PC-3 (cell line): ENCODE measurements at regions not wholly inside any gene's neighbourhood (a gene's known extent, or its start where the extent isn't known, plus 50 kb on each side); places are given as distances from the start of the nearest gene placed in this dataset.

ENCODE experiments used
- CTCF ChIP-seq: fragments of 300-600 bp; sonication (generic); conservative IDR thresholded peaks from 2 replicates; pipeline ENCODE4 v1.5.1; 2017; ENCODE audit warnings: antibody characterized with exemption, low read depth, mild to moderate bottlenecking, low read length
- EZH2 ChIP-seq: fragments of 300-600 bp; sonication (generic); IDR thresholded peaks from one replicate; pipeline ENCODE4 v1.6.1; 2017; ENCODE audit warnings: antibody characterized with exemption, mild to moderate bottlenecking, low read length; ENCODE audit not compliant: unreplicated experiment

- TF ChIP-seq CTCF (no peak), EZH2 (no peak)
These were observed 221.8 kb downstream of the MAP2K4 start for GRCh38 chr17:12242345-12242954.
